AG04450 (cell line): ENCODE measurements at regions not wholly inside any gene's neighbourhood (a gene's known extent, or its start where the extent isn't known, plus 50 kb on each side); places are given as distances from the start of the nearest gene placed in this dataset.

Experiments used
- CTCF ChIA-PET: fragments of 300-600, 350-600 bp; formaldehyde crosslinking; extraction: SDS; loops from one replicate; lab custom pipeline; 2022; ENCODE audit warnings: antibody characterized with exemption, inconsistent platforms; lab: Charles Lee
- POLR2A ChIA-PET: fragments of 350-600 bp; formaldehyde crosslinking; extraction: SDS; loops from one replicate; lab custom pipeline; 2021; ENCODE audit warnings: antibody characterized with exemption, inconsistent platforms; lab: Yijun Ruan, JAX
- DNase-seq: peaks from one replicate; pipeline ENCODE4 v3.0.0-alpha.2; 2011; ENCODE audit warnings: low read depth, low spot score
- H3K27ac ChIP-seq: one replicate; pipeline ENCODE4 v1.5.1; 2012; ENCODE audit warnings: low read depth, low read length, control low read depth
- H3K27me3 ChIP-seq: one replicate; pipeline ENCODE4 v1.6.0; 2012; ENCODE audit warnings: low read length; ENCODE audit not compliant: control insufficient read depth, insufficient read depth
- H3K4me3 ChIP-seq: 2 replicates; pipeline ENCODE4 v1.5.1; 2011; ENCODE audit warnings: mild to moderate bottlenecking, low read depth, low read length, control low read depth
- H3K9me3 ChIP-seq: 2 replicates; pipeline ENCODE4 v1.5.1; 2012; ENCODE audit warnings: low read length; ENCODE audit not compliant: control insufficient read depth, insufficient read depth
- TF ChIP-seq, protein P1 (sequence below): IDR thresholded peaks from 2 replicates; pipeline ENCODE4 v1.5.1; 2011; ENCODE audit warnings: low read depth, low read length, control low read depth, inconsistent platforms

DNA sequence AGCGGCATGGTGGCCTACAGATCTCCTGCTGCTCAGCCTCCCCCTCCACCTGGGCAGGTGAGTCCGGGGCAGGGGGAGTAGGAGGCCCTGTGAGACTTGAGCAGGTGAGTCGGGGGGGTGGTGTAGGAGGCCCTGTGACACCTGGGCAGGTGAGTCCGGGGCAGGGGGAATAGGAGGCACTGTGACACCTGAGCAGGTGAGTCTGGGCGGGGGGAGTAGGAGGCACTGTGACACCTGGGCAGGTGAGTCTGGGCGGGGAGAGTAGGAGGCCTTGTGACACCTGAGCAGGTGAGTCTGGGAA is 299.3 kb downstream of the BRD1 start:
- TF ChIP-seq, protein P1, sequence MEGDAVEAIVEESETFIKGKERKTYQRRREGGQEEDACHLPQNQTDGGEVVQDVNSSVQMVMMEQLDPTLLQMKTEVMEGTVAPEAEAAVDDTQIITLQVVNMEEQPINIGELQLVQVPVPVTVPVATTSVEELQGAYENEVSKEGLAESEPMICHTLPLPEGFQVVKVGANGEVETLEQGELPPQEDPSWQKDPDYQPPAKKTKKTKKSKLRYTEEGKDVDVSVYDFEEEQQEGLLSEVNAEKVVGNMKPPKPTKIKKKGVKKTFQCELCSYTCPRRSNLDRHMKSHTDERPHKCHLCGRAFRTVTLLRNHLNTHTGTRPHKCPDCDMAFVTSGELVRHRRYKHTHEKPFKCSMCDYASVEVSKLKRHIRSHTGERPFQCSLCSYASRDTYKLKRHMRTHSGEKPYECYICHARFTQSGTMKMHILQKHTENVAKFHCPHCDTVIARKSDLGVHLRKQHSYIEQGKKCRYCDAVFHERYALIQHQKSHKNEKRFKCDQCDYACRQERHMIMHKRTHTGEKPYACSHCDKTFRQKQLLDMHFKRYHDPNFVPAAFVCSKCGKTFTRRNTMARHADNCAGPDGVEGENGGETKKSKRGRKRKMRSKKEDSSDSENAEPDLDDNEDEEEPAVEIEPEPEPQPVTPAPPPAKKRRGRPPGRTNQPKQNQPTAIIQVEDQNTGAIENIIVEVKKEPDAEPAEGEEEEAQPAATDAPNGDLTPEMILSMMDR = no peak
- ChIA-PET CTCF (no interaction called here), POLR2A (no interaction called here)
- Histone ChIP-seq H3K27me3 (no peaks in the 10 kb centered on the region), H3K27ac (no peak overlapping the region), H3K9me3 (peaks cover 86% of the 10 kb centered on the region), H3K4me3 (no peak overlapping the region)
- no peak for DNase-seq

DNA sequence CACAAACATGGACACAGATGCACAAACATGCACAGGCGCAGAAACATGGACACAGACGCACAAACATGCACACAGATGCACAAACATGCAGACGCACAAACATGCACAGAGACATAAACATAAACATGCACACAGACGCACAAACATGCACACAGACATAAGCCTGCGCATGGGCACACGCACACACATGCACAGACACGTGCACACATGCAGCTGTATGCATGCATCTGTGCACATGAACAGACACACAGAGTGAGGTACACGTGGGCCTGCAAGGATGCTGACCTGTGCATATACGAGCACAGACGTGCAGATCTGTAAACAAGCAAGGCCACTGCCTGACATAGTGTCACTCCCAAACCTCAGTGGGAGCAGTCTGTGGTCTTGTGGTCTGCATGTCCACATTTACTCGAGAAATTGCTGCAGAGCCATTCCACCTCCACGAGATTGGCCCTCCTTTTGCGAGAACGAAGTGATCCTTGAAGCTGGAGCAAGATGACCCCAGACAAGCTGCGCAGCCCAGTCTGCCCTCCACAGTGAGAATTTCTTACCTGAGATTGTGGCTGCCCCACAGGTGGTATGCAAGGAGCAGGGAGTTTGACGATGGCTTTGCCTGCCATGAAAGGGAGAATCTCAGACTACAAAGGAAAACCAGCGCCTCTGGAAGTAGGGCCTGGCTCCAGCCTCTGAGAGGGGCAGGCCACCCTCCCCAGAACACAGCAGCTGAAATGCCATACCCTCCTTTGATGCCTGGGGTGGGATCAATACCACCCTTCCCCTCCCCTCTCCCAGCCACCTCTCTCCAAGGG is 299.9 kb downstream of the BRD1 start:
- no peak overlapping the region for H3K4me3 ChIP-seq
- no peak for DNase-seq
- H3K27ac ChIP-seq = no peak overlapping the region
- H3K27me3 ChIP-seq = no peaks in the 10 kb centered on the region
- peaks cover 86% of the 10 kb centered on the region for H3K9me3 ChIP-seq
- CTCF ChIA-PET = no interaction called here
- POLR2A ChIA-PET = no interaction called here
- TF ChIP-seq, protein P1 = no peak

DNA sequence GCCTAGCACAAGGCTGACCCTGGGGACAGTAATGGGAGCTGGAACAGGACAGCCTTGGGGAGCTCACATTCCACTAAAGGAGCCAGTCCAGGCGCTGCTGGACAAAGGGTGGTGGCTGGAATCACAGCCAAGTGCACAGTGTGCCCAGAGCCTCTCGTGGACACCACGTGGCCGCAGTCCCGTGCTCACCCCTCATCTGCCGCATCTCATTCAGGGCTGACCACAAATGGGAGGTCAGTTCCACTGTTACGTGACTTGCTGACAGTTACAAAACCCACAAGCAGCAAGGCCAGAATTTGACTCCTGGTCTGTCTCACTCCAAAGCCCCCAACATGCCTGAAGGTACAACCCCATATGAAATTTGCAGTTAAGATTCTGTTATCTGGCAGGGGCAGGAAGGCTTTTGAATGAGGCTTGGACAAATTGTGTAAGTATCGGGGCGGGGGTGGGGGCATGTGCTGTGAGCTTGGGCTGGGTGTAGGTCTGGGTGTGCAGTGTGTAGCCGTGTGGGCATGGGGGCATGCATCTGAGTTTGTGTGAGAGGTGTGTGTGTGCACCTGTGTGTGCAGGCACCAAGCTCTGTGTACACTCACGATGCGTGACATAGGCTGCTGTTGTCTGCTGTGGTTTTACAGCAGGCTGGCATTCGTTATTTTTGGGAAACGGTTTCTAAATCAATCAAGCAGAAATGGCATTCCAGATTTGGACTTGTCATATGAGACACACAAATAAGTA is 301.7 kb downstream of the BRD1 start:
- CTCF ChIA-PET = no interaction called here
- POLR2A ChIA-PET = no interaction called here
- no peak overlapping the region for H3K27ac ChIP-seq
- TF ChIP-seq, protein P1 = no peak
- peaks cover 85% of the 10 kb centered on the region for H3K9me3 ChIP-seq
- DNase-seq = no peak
- H3K27me3 ChIP-seq = no peaks in the 10 kb centered on the region
- no peak overlapping the region for H3K4me3 ChIP-seq

DNA sequence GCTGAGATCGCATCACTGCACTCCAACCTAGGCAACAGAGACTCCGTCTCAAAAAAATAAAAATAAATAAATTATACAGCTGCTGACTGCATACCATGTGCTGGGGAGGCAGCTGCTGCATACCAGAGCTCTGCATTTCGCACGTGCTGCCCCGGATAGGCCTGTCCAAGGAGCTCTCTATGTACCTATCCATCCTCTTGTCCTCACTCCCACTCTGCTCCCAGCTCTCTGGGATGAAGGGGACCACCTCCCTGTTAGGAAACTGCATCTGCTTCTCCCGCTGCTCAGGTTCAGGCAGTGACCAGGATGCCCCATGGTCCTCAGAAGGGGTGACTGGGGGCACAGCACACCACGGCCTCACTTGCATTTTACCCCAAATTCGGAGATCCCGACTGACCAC is 302.3 kb downstream of the BRD1 start:
- no peak for DNase-seq
- H3K9me3 ChIP-seq = peaks cover 85% of the 10 kb centered on the region
- no peaks in the 10 kb centered on the region for H3K27me3 ChIP-seq
- TF ChIP-seq, protein P1 = no peak
- H3K4me3 ChIP-seq = no peak overlapping the region
- ChIA-PET CTCF (no interaction called here), POLR2A (no interaction called here)
- H3K27ac ChIP-seq = no peak overlapping the region

DNA sequence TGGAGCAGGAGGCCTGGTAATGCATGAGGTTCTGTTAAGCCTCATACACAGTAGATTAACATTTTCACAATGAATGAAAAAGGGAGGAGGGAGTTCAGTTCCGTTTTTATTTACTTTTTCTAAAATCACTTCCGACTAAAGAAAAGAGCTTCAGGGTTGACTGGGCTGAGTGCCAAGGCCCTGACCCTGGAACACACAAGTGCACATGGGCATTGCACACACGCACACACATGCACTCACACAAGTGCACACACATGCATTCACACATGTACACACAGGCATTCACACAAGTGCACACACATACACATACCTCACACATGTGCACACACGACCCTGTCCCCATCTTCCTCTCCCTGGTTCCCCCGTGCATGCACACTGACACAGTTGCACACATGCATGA is 303.3 kb downstream of the BRD1 start:
- no peak for DNase-seq
- H3K27ac ChIP-seq = no peak overlapping the region
- TF ChIP-seq, protein P1 = no peak
- no peak overlapping the region for H3K4me3 ChIP-seq
- peaks cover 78% of the 10 kb centered on the region for H3K9me3 ChIP-seq
- ChIA-PET CTCF (interaction anchor here (0.6 kb wide), 1 partner anchor 1015 kb away, joined by 3 read pairs; no protein-coding TSS in a partner anchor), POLR2A (no interaction called here)
- no peaks in the 10 kb centered on the region for H3K27me3 ChIP-seq
